ENCODE measurements at regions not wholly inside any gene's neighbourhood (a gene's known extent, or its start where the extent isn't known, plus 50 kb on each side); places are given as distances from the start of the nearest gene placed in this dataset.
"Not testable (repeated sequence)": the region's sequence is repeated elsewhere in the genome, so short reads cannot be mapped to it uniquely, and the experiment has no call there.

- DNase-seq (ENCODE audit: low read depth): no peak
Measured at GRCh38 chr11:24163841-24164240, 333.0 kb upstream of the LUZP2 start.

DNA sequence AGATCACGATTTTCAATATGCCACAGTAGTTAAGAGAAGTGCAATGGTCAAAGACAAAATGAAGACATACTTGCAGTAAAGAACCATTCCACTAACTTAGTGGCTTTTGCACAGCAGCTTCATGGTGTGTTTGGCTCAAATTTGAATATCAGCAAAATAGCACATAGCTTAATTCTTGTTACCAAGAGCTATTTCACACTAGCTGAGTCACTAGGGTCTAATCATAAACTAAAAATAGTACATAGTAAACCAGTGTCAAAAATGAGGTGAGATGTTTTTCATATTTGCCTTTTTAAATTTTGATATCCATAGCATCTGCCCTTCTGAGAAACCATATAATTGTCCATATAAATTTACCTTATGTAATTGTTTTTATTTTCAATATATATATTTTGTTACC, 325.0 kb upstream of the LUZP2 start:
- DNase-seq (ENCODE audit: low read depth): no peak

DNA sequence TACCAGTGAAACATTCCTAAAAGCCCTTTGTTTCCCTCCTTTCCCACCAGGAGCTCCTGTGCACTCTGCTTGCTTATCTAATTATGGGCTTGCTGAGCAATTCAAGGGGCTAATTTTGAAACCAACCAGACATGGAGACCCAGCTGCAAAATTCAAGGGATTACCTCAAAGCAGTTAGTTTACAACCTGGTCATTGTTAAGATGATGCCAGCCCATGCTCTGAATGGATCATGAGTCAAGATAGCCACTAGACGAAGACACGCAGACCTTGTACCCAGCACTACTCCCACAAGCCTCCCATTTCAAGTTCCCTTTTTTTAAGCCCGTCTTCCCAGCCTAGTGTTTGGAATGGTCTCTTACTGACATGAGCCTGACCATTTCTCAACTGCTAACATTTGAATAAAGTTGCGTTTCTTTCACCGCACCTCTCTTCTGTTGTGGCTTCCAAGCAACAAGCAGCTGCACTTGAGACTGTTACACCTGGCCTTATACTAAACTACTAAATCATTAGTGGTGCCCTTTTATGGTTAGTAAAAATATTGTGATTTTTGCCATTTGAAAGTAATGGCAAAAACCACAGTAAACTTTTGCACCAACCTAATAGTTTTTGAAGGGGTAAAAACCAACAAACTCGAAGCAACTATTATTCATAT, 315.3 kb upstream of the LUZP2 start:
- no peak for DNase-seq (ENCODE audit: low read depth)

GRCh38 chr11:24185535-24185934, 311.3 kb upstream of the LUZP2 start:
- DNase-seq (ENCODE audit: low read depth): not testable (repeated sequence)

DNA sequence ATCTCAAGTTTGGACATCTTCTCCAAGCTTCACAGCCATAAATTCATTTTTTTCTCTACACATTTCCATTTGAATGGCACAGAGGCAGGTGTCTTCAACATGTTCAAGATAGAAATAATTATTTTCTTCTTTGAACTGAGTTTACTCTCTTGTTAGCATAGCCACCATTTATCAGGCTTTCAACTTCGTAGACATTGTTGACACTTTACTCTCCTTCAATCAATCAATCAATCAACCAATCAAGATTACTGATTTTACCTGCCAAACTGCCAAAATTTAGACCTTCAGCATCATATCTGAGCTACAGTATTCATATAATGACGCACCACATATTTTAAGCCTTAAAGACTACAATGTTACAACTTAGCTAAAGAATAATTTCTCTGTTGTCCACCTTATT, 300.1 kb upstream of the LUZP2 start:
- DNase-seq (ENCODE audit: low read depth): no peak

DNA sequence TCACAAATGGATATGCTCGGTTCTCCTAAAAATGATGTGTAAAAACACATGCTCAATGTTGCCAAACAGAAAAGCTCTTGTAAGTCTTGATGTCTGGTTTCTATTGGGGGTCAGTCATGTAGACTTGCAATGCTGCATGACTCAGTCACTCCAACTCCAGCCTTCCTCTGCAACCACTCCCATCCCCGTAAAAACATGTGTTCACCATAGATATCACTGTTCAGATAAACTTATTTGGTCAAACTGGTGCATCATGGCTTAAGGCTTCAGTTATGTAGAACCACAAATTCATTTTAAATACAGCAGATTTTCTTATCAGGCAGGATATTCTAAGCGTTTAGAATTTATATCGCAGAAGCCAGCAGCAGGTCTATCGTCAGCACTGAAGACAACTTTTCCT, 298.4 kb upstream of the LUZP2 start:
- no peak for DNase-seq (ENCODE audit: low read depth)

DNA sequence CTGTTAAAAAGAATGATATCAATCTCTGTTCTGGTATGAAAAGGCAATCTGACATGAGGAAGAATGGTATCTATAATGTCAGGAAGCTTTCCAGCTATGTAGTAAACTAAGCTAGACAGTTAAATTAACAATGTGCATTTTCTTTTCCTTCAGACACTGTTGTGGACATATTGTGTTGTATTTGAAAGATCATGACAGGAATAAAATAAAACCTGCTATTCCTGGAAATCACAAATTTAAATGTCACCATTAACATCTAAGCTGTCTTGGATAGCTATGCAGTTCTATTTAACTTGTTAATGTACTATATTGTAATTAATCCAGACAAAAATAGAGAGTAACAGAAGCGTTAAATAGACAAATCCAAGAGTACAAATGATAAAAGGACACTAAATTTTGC, 297.4 kb upstream of the LUZP2 start:
- no peak for DNase-seq (ENCODE audit: low read depth)

GRCh38 chr11:24206030-24206429, 290.8 kb upstream of the LUZP2 start:
- no peak for DNase-seq (ENCODE audit: low read depth)

- no peak for DNase-seq (ENCODE audit: low read depth)
Measured at GRCh38 chr11:24206511-24206910, 290.3 kb upstream of the LUZP2 start.

GRCh38 chr11:24216488-24216887, 280.4 kb upstream of the LUZP2 start:
- DNase-seq (ENCODE audit: low read depth): no peak

DNA sequence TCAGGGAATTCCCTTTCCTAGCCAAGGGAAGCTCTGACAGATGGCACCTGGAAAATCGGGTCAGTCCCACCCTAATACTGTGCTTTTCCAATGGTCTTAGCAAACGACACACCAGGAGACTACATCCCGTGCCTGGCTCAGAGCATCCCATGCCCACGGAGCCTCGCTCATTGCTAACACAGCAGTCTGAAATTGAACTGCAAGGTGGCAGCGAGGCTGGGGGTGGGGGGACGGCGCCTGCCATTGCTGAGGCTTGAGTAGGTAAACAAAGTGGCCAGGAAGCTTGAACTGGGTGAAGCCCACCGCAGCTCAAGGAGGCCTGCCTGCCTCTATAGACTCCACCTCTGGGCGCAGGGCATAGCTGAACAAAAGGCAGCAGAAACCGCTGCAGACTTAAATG, 279.5 kb upstream of the LUZP2 start:
- DNase-seq (ENCODE audit: low read depth): not testable (repeated sequence)

DNA sequence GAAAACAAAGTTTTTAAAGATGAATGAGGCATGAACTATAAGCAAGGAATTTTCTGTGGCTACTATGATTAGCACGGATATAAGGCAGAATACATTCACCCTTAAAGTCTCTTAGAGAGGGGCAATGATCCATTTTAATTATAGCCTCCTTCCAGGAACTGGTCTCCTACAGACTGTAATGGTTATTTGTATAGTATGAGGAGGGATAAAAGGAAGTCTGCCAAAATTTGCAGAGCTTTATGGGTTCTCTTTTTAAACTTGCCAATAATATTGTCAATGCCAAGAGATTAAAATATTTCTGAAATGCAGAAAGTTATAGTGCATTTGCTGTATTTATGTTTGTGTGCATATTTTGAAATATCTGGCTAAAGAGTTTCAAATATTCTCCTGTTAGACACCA, 271.4 kb upstream of the LUZP2 start:
- DNase-seq (ENCODE audit: low read depth): no peak

DNA sequence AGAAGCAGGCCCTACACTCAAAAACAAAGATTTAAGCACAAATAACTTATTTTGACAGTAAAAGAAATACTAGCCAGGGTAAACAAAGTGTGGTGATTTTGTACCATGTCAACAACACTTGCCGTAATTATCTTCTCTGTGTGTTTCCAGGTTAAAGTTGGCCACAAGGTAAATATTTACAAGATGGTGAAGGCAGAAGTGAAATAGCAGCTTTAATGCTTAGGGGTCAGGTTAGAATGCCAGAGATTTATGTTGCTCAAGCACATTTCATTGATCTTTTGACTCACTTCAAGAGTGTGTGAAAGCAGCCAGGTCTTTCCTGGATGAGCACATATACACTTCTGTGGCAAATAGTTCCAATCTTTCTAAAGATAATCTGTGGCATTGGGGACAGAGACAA, 270.2 kb upstream of the LUZP2 start:
- DNase-seq (ENCODE audit: low read depth): no peak

DNA sequence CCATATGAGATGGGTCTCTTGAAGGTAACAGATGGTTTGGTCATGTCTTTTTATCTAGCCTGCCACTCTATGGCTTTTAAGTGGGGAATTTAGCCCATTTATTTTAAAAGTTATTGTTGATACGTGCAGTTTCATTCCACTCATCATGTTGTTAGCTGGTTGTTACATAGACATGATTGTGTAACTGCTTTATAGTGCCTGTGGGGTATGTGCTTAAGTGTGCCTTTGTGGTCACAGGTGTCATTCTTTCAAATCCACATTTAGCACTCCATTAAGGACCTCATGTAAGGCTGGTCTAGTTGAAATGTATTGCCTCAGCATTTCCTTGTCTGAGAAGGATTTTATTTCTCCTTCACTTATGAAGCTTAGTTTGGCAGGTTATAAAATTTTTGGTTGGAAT, 263.8 kb upstream of the LUZP2 start:
- DNase-seq (ENCODE audit: low read depth): no peak

GRCh38 chr11:24234822-24235508, 261.9 kb upstream of the LUZP2 start:
- DNase-seq (ENCODE audit: low read depth): no peak

DNA sequence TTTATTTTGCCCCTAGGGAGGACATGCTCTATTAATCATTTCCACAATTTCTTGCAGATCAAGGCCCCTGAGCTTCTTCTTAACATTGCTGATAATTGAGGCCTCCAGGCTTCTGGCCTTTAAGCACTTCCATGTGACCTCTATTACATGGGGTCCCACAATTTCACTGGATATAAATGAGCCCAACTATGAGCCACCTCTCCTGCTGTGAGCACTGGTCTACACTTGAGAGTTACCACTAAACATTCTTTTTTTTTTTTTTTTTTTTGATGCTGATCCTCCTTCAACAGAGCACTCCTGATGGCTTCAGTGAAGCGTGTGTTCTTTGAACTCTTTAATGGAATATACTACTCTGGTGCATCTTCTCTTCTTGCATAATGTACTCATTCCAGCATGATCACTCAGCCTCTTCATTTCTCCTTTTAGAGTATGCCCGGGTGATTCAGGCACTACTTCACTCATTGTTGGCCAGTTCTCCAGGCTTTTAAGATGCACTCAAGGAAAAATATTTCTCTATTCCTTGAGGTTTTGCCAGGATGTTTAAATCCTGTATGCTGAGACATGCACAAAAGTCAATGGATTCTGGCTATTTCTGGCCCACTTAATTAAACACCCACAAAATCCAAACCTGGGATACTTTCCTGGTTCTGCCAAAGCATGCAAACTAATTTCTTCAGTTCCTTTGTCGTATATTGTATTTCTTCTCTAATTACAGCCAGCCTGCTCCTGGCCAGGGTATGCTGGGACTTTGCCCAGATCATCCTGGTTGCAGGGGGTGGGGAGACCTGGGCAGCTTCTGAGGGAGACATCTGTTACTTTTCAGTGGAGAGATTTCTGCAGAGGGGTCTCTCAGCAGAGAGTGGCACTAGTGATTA, 257.8 kb upstream of the LUZP2 start:
- peak; percentile 61 for DNase-seq (ENCODE audit: low read depth)

DNA sequence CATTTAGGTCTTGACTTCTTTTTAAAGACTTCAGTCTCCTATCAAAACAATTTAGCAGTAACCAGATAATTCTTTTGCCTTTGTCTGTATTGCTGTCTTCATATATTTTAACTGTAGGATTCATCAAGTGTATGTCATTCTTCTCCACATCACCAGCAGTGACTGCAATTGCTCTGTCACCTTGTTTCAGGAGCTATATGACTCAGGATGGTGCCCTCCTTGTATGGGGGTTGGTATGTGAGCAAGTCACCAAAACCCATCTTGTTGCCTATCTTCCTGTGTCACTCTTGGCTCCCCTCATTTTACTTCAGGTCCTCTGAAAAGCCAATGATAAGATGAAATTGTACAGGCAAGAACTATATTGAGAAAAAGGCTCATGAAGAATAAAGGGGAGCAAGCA, 256.9 kb upstream of the LUZP2 start:
- DNase-seq (ENCODE audit: low read depth): no peak

GRCh38 chr11:24240496-24241175, 256.2 kb upstream of the LUZP2 start:
- no peak for DNase-seq (ENCODE audit: low read depth)

DNA sequence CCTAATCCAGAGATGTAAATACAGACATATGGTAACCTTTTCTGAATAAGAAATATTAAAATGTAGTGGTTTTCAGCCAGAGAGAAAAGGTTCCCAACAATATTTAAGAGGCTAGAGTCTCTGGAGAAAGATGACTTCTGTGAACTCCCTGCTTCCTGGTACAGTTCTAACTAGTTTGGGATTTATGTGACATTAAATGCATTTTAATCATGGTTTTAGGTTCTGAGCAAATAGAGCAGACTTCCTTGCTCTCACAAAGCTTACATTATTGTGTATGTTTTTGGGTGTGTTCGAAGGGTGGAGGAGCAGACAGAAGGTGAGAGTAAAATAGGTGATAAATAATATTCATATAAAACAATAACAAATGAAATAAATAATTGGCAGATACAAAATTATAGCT, 250.1 kb upstream of the LUZP2 start:
- no peak for DNase-seq (ENCODE audit: low read depth)

GRCh38 chr11:24247846-24248245, 249.0 kb upstream of the LUZP2 start:
- no peak for DNase-seq (ENCODE audit: low read depth)

DNA sequence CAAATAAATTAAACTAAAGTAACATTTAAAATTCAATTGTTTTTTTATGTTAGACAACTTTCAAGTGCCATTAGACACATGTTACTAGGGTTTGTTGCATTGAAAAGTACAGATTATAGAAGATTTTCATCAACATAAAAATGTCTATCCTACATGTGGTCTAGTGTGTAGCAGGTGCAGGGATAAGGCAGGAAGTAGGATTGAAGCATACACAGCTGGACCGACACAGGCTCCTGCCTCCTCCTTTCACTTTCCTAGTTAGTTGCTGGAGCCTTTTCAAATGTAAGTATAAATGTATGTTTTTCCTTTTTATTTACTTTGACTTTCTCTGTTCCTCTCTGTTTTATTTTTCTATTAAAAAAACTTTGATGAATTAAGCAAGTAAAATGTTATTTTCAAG, 246.9 kb upstream of the LUZP2 start:
- DNase-seq (ENCODE audit: low read depth): no peak

DNA sequence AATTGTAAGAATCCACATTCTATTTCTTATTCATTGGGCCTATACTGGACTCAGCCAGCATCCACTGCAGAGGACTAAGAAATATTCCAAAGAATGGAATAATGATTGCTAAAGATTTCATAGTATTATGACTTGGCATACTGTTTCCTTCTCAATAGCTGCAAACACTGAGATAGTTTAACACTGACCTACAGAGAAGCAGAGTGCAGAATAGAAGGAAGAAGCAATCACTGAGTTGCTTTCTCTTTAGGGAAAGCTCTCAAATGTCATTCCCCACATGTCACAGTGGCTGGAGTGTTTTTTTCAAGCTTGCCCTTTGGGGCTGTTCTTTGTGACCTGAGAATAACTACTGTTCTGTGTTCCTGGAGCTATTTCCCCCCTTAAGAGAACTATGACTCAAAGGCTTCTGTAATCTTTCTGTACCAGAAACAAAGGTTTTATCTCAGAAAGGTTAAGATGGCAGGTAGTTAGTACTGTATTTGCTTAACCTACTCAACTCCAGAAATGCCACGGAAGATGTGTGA, 243.6 kb upstream of the LUZP2 start:
- DNase-seq (ENCODE audit: low read depth): peak; percentile 1

Data from fibroblast of gingiva (primary cell).